VCaP (cell line): ENCODE measurements at regions not wholly inside any gene's neighbourhood (a gene's known extent, or its start where the extent isn't known, plus 50 kb on each side); places are given as distances from the start of the nearest gene placed in this dataset.

Experiments
- H3K27ac ChIP-seq: fragments of 450-650 bp; 2 replicates; pipeline ENCODE4 v1.5.1; 2017
- CTCF ChIP-seq: fragments of 450-650 bp; conservative IDR thresholded peaks from 2 replicates; pipeline ENCODE4 v1.5.1; 2017; ENCODE audit warnings: mild to moderate bottlenecking, moderate library complexity

- no peak for TF ChIP-seq CTCF
These were observed 307.7 kb downstream of the AJAP1 start for GRCh38 chr1:4961935-4962645.

GRCh38 chr1:4960782-4961475 is 306.5 kb downstream of the AJAP1 start:
- no peak overlapping the region for H3K27ac ChIP-seq
- TF ChIP-seq CTCF = no peak

More at GRCh38 chr1:4961935-4962645, 307.7 kb downstream of the AJAP1 start:
- no peak overlapping the region for H3K27ac ChIP-seq

DNA sequence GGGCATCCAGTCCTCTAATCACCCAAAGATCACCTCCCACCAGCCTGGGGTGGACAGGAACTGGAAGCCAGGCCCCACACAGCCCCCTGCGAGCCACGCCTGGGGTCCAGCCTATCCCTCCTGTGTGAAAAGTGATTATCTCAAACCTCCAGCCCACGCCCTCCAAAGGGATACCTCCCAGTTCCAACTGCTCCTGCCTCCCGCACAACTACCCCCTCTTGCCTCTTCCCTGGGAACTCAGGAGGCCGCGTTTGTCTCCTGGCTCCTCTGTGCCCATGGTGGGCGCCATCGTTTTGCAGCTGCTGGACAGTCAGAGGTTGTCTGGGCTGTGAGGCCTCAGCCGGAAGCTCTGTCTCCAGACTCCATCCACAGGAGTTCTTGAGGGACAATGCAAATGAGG is 305.9 kb downstream of the AJAP1 start:
- TF ChIP-seq CTCF = no peak
- no peak overlapping the region for H3K27ac ChIP-seq

- no peak for TF ChIP-seq CTCF
- no peak overlapping the region for H3K27ac ChIP-seq
These were observed 304.8 kb downstream of the AJAP1 start for GRCh38 chr1:4959216-4959615.

DNA sequence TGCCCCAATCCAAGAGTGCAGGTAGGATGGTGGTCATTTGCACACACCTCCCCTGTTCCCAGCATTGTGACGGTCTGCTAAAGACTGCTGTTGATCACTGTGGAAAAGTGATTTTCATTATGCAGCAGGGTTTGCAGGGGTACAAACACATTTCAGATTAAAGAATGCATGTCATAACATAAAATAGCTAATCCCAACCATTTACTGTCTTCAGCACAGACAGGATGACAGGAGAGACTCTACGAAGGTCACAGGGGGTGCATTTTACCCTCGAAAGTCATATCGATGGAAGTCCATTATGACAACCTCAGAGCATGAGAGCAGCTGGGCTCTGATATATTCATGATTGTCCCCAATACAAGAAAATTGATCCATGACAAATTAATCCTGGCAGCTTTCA is 302.6 kb downstream of the AJAP1 start:
- no peak for TF ChIP-seq CTCF
- no peak overlapping the region for H3K27ac ChIP-seq

DNA sequence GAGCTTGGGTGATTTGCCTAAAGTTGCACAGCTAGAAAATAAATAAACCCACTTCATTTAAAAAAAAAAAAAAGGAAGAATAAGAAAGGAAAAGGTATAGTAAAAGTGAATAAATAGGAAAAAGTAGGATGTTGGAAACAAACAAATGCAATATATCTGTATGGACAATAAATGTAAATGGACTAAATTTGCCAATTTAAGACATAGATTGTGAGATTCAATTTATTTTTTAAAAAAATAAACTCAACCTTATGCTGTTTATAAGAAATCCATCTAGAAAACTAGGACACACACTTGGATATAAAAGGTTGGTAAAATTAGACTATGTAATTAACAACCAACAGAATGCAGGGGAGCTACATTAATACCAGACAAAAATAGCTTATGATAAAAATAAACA is 300.0 kb downstream of the AJAP1 start:
- TF ChIP-seq CTCF = no peak
- no peak overlapping the region for H3K27ac ChIP-seq

DNA sequence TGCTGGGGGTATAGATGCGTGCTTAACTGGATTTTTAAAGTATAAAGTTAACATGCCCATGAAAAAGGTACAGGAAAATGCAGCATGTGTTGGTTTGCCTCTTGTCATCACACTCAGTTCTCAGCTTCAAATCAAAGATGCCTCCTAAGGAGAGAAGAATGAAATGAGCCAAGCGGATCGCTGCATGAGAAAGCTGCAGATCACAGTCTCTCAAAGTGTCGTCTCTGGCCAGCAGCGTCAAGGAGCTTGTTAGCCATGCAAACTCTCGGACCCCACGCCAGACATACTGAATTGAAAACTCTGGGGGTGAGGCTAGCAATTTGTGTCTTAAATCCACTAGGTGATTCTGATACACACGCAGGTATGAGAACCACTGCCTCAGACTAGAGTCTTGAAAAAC is 297.2 kb downstream of the AJAP1 start:
- TF ChIP-seq CTCF = no peak

More for the DNA sequence above, 297.2 kb downstream of the AJAP1 start:
- no peak overlapping the region for H3K27ac ChIP-seq
